ENCODE measurements at regions not wholly inside any gene's neighbourhood (a gene's known extent, or its start where the extent isn't known, plus 50 kb on each side); places are given as distances from the start of the nearest gene placed in this dataset.

DNA sequence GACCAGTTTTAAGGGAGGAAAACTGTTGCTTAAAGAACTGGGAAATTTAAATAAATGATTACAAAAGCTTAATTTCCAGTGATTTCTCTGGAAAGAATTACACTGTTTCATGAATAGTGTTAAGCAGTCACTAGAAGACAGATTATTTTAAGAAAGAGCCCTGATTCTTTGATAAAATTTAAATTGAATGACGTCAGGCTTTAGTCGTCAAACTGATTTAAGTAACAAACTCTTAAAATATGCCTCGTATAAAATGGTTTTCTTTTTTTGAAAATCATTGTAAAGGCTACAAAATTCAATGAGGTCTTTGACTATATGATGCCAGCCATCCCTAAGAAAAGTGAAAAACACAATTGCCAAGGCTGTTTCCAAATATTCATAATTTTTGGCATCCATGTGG is 465.0 kb downstream of the NR4A2 start:
- TF ChIP-seq, protein P1, sequence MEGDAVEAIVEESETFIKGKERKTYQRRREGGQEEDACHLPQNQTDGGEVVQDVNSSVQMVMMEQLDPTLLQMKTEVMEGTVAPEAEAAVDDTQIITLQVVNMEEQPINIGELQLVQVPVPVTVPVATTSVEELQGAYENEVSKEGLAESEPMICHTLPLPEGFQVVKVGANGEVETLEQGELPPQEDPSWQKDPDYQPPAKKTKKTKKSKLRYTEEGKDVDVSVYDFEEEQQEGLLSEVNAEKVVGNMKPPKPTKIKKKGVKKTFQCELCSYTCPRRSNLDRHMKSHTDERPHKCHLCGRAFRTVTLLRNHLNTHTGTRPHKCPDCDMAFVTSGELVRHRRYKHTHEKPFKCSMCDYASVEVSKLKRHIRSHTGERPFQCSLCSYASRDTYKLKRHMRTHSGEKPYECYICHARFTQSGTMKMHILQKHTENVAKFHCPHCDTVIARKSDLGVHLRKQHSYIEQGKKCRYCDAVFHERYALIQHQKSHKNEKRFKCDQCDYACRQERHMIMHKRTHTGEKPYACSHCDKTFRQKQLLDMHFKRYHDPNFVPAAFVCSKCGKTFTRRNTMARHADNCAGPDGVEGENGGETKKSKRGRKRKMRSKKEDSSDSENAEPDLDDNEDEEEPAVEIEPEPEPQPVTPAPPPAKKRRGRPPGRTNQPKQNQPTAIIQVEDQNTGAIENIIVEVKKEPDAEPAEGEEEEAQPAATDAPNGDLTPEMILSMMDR (conservative IDR thresholded peaks at IDR 0.05), result no peak
- Histone ChIP-seq H4K91ac (ENCODE audit: insufficient read length, low read depth, low read length) (no peak overlapping the region), H2BK20ac (ENCODE audit: low read depth, low read length, poor library complexity, severe bottlenecking) (no peak overlapping the region), H3K56ac (ENCODE audit: insufficient read length, low read depth, low read length) (no peak overlapping the region), H2BK120ac (ENCODE audit: low read depth, low read length, poor library complexity, severe bottlenecking) (no peak overlapping the region), H3K18ac (ENCODE audit: insufficient read length, low read depth, low read length) (no peak overlapping the region), H3K4ac (ENCODE audit: low read depth, low read length) (no peak overlapping the region), H3K23ac (ENCODE audit: insufficient read length, low read depth, low read length) (no peak overlapping the region), H3K79me1 (ENCODE audit: insufficient read depth, low read depth, low read length, poor library complexity, severe bottlenecking) (no peaks in the 10 kb centered on the region), H4K5ac (ENCODE audit: insufficient read length, low read depth, low read length) (no peak overlapping the region), H3K9me3 (ENCODE audit: control insufficient read depth, low read depth, low read length) (no peaks in the 10 kb centered on the region), H2BK12ac (ENCODE audit: insufficient read length, low read depth, low read length) (no peak overlapping the region), H4K20me1 (ENCODE audit: control insufficient read depth, insufficient read depth, insufficient read length) (no peaks in the 10 kb centered on the region), H3K23me2 (ENCODE audit: insufficient read length, low read depth, low read length, poor library complexity, severe bottlenecking) (no peaks in the 10 kb centered on the region), H2AK5ac (ENCODE audit: insufficient read length, low read length) (no peak overlapping the region), H3T11ph (ENCODE audit: low read length) (no peak overlapping the region), H3K4me2 (ENCODE audit: insufficient read depth, insufficient read length, low read length) (no peak overlapping the region), H3K14ac (ENCODE audit: insufficient read depth, low read length) (no peak overlapping the region), H3K9ac (ENCODE audit: extremely low read depth, insufficient read length, low read length) (no peak overlapping the region), H2AFZ (ENCODE audit: low read length) (no peak overlapping the region), H3K4me1 (ENCODE audit: insufficient read depth, low read length) (no peaks in the 10 kb centered on the region), H3K79me2 (ENCODE audit: insufficient read depth, low read length) (no peaks in the 10 kb centered on the region), H3K27me3 (ENCODE audit: insufficient read depth, low read length) (no peaks in the 10 kb centered on the region), H2BK5ac (ENCODE audit: insufficient read length, low read length) (no peak overlapping the region), H3K27ac (ENCODE audit: insufficient read length, low read depth, low read length) (no peak overlapping the region), H2BK15ac (ENCODE audit: low read depth, low read length) (no peak overlapping the region), H4K8ac (replicated peaks; ENCODE audit: insufficient read length, low read depth, low read length) (no peak overlapping the region)
- H3K4me3 Mint-ChIP-seq, result no peak overlapping the region
- H3K36me3 Mint-ChIP-seq (ENCODE audit: insufficient read depth in 1 of 3, low read depth in 3 of 3), result no peaks in the 10 kb centered on the region
- peaks cover 13 to 18% of the 10 kb centered on the region in 2 experiments for H3K4me1 Mint-ChIP-seq
- H3K9me3 Mint-ChIP-seq, result no peaks in the 10 kb centered on the region
- no peak for DNase-seq
- H3K27me3 Mint-ChIP-seq (ENCODE audit: low read depth), result no peaks in the 10 kb centered on the region
- WGBS (ENCODE audit: extremely low coverage, insufficient read length, low lambda C conversion rate), result no CpG with 5 or more reads among the region's 3 CpGs
- H3K27ac Mint-ChIP-seq, result no peak overlapping the region

All from H9 (cell line).